OCI-LY3 (cell line): ENCODE measurements at regions not wholly inside any gene's neighbourhood (a gene's known extent, or its start where the extent isn't known, plus 50 kb on each side); places are given as distances from the start of the nearest gene placed in this dataset.
A peak's percentile ranks its signal among the peaks of the same experiment; 100 is the strongest.
"Not testable (repeated sequence)": the region's sequence is repeated elsewhere in the genome, so short reads cannot be mapped to it uniquely, and the experiment has no call there.

ENCODE experiments used
- H2AFZ ChIP-seq: fragments of 200-600, 300-600 bp; shearing (Covaris generic); 2 replicates; pipeline ENCODE4 v1.6.0; 2014; ENCODE audit warnings: antibody characterized with exemption, low read depth, low read length
- H3K27ac ChIP-seq: fragments of 200-600, 300-600 bp; sonication (generic); 2 replicates; pipeline ENCODE4 v1.5.1; 2014; ENCODE audit warnings: mild to moderate bottlenecking, low read length, moderate library complexity, mixed read lengths
- H3K27me3 ChIP-seq: fragments of 200-600, 300-600 bp; sonication (generic); 2 replicates; pipeline ENCODE4 v1.6.1; 2014; ENCODE audit warnings: low read depth, low read length, mixed read lengths
- H3K36me3 ChIP-seq: fragments of 200-600, 300-600 bp; sonication (generic); replicated peaks from 2 replicates; pipeline ENCODE3; 2014; ENCODE audit warnings: low read depth, low read length, mixed read lengths
- H3K4me1 ChIP-seq: fragments of 300-600, 200-600 bp; sonication (generic); 2 replicates; pipeline ENCODE4 v1.6.1; 2014; ENCODE audit warnings: low read length, mixed read lengths
- H3K4me2 ChIP-seq: fragments of 200-600, 300-600 bp; sonication (generic); 2 replicates; pipeline ENCODE4 v1.6.1; 2014; ENCODE audit warnings: low read length, mixed read lengths
- H3K4me3 ChIP-seq: fragments of 300-600, 200-600 bp; sonication (generic); 2 replicates; pipeline ENCODE4 v1.5.1; 2014; ENCODE audit warnings: antibody characterized with exemption, mild to moderate bottlenecking, low read length, moderate library complexity
- H3K79me2 ChIP-seq: fragments of 300-600, 200-600 bp; shearing (Covaris generic); 2 replicates; pipeline ENCODE4 v1.6.1; 2014; ENCODE audit warnings: mild to moderate bottlenecking, low read length, mixed read lengths
- H3K9ac ChIP-seq: fragments of 300-600, 200-600 bp; shearing (Covaris generic); 2 replicates; pipeline ENCODE4 v1.6.0; 2014; ENCODE audit warnings: mild to moderate bottlenecking, low read length, moderate library complexity
- H3K9me3 ChIP-seq: fragments of 200-600, 300-600 bp; shearing (Covaris generic); 2 replicates; pipeline ENCODE4 v1.6.1; 2014; ENCODE audit warnings: low read length, mixed read lengths; ENCODE audit not compliant: insufficient read depth
- H4K20me1 ChIP-seq: fragments of 200-600, 300-600 bp; sonication (generic); 2 replicates; pipeline ENCODE4 v1.6.1; 2016; ENCODE audit warnings: low read length, mixed read lengths; ENCODE audit not compliant: insufficient read depth
- CTCF ChIP-seq: fragments of 200-600, 300-600 bp; sonication (generic); IDR thresholded peaks from 2 replicates; pipeline ENCODE4 v1.5.1; 2014; ENCODE audit warnings: antibody characterized with exemption, low read length, low read depth
- EZH2phosphoT487 ChIP-seq: fragments of 200-600 bp; shearing (Covaris generic); IDR thresholded peaks from 2 replicates; pipeline ENCODE4 v1.6.1; 2018; ENCODE audit warnings: antibody characterized with exemption, mixed run types, low read depth

- H3K9me3 ChIP-seq, H4K20me1 ChIP-seq, H3K79me2 ChIP-seq, H3K4me2 ChIP-seq, H3K27me3 ChIP-seq, H2AFZ ChIP-seq, H3K27ac ChIP-seq, H3K9ac ChIP-seq, H3K4me1 ChIP-seq, H3K36me3 ChIP-seq, H3K4me3 ChIP-seq: not testable (repeated sequence)
These were observed 52.4 kb upstream of the PMPCB start for GRCh38 chr7:103244865-103245264.

DNA sequence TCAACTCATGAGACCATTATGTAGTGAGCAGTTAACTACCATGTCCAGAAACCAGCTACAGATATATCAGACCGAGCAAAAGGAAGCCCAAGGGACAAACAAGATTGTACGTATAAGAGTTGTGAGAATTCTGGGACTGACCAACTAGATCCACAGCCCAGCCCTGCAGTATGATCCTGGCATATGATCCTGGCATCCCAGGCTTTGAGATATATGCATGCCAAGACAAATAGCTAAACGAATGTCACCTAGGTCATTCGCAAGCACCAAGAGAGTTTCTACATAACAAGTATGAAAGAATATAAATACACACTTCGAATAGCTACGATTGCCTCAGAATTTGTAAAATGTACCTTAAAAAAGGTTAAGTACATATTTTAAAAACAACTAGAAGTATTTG lies 56.4 kb upstream of the PMPCB start:
- H2AFZ ChIP-seq = no peak overlapping the region

GRCh38 chr7:103235824-103236223 lies 61.4 kb upstream of the PMPCB start:
- H3K9ac ChIP-seq, H3K9me3 ChIP-seq, H3K4me1 ChIP-seq, H3K36me3 ChIP-seq, H3K4me2 ChIP-seq, H3K27me3 ChIP-seq, H3K79me2 ChIP-seq, H3K4me3 ChIP-seq, H3K27ac ChIP-seq, H2AFZ ChIP-seq, H4K20me1 ChIP-seq: not testable (repeated sequence)

More for the DNA sequence above, 56.4 kb upstream of the PMPCB start:
- Histone ChIP-seq H3K4me1 (no peaks in the 10 kb centered on the region), H3K4me2 (no peak overlapping the region), H3K36me3 (no peaks in the 10 kb centered on the region), H3K9ac (no peak overlapping the region), H3K9me3 (no peaks in the 10 kb centered on the region), H3K4me3 (no peak overlapping the region), H3K27ac (no peak overlapping the region), H3K27me3 (no peaks in the 10 kb centered on the region), H3K79me2 (no peaks in the 10 kb centered on the region), H4K20me1 (no peaks in the 10 kb centered on the region)
- TF ChIP-seq EZH2phosphoT487 (no peak), CTCF (no peak)

DNA sequence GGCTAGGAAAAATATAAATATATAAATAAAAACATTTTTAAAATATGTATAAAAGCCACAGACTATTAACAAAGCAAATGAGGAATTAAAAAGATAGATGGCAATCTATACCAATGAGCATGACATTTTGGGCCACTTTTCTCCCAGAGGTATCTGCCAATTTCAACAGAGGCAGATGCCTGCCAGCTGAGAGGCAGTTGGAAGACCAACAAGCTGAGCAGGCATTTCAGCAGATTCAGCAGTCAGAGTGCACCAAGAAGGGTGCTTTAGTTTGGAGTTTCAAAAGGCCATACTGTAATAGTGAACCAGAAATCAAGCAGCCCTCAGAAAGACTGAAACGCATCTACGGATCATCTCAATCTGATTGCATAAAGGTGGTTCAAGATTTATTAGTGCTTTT lies 62.4 kb upstream of the PMPCB start:
- not testable (repeated sequence) for H3K4me3 ChIP-seq, H3K9ac ChIP-seq, H3K27me3 ChIP-seq, H3K4me1 ChIP-seq, H4K20me1 ChIP-seq, H2AFZ ChIP-seq, H3K9me3 ChIP-seq, H3K27ac ChIP-seq, H3K79me2 ChIP-seq, H3K36me3 ChIP-seq, H3K4me2 ChIP-seq

- H3K27me3 ChIP-seq, H3K36me3 ChIP-seq, H2AFZ ChIP-seq, H3K9me3 ChIP-seq, H3K9ac ChIP-seq, H3K27ac ChIP-seq, H3K79me2 ChIP-seq, H3K4me3 ChIP-seq, H4K20me1 ChIP-seq: not testable (repeated sequence)
- 0 out of 2 replicates have a peak overlapping the region, but pooled peaks have one; percentile 24 for H3K4me2 ChIP-seq
- peaks cover 54% of the 10 kb centered on the region for H3K4me1 ChIP-seq
These were observed 69.4 kb upstream of the PMPCB start for GRCh38 chr7:103227787-103228186.

GRCh38 chr7:103225798-103226197 lies 71.4 kb upstream of the PMPCB start:
- Histone ChIP-seq H3K4me1 (peaks cover 59% of the 10 kb centered on the region), H3K4me2 (peak overlapping the region; percentile 45), H3K27ac (peak overlapping the region; percentile 21; the same call in 1 of the 2 replicates)
- H3K4me3 ChIP-seq, H2AFZ ChIP-seq, H3K9ac ChIP-seq, H4K20me1 ChIP-seq, H3K79me2 ChIP-seq, H3K9me3 ChIP-seq, H3K36me3 ChIP-seq, H3K27me3 ChIP-seq: not testable (repeated sequence)

DNA sequence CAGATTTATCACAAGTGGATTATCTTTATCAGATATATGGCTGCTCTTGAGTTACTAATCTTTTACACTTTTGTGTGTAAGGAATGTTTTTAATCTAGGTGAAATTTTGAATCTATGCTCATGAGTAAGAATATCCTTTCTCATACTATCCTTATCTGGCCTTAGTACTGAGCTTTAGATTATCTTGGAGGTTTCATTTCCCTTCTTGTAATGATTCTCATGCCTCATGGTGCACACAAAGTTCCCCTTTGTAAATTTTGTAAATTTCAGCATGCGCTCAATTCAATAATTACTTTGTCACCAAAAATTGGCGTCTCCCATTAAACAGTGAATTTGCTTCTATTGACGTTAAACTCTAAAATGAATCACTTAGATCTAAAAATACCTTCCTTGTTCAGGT lies 74.2 kb upstream of the NAPEPLD start:
- H3K9me3 ChIP-seq, H3K36me3 ChIP-seq, H3K79me2 ChIP-seq, H3K27me3 ChIP-seq, H4K20me1 ChIP-seq, H2AFZ ChIP-seq: not testable (repeated sequence)
- Histone ChIP-seq H3K4me3 (peak overlapping the region; percentile 35; the same call in 1 of the 2 replicates), H3K4me1 (peaks cover 55% of the 10 kb centered on the region), H3K4me2 (peak overlapping the region; percentile 65), H3K27ac (peak overlapping the region; percentile 74), H3K9ac (peak overlapping the region; percentile 45; the same call in 1 of the 2 replicates)

- H3K9me3 ChIP-seq, H3K4me3 ChIP-seq, H2AFZ ChIP-seq, H4K20me1 ChIP-seq, H3K36me3 ChIP-seq, H3K27me3 ChIP-seq, H3K4me1 ChIP-seq, H3K9ac ChIP-seq, H3K4me2 ChIP-seq, H3K79me2 ChIP-seq, H3K27ac ChIP-seq: not testable (repeated sequence)
These were observed 62.1 kb upstream of the NAPEPLD start for GRCh38 chr7:103211049-103211448.

GRCh38 chr7:103199191-103199590 lies 50.3 kb upstream of the NAPEPLD start:
- not testable (repeated sequence) for H3K4me2 ChIP-seq, H3K27ac ChIP-seq, H2AFZ ChIP-seq, H3K4me3 ChIP-seq, H3K9me3 ChIP-seq, H3K36me3 ChIP-seq, H3K9ac ChIP-seq, H3K27me3 ChIP-seq, H4K20me1 ChIP-seq, H3K79me2 ChIP-seq, H3K4me1 ChIP-seq
